Mesenteric fat pad (tissue), 1 donor: ENCODE measurements at regions not wholly inside any gene's neighbourhood (a gene's known extent, or its start where the extent isn't known, plus 50 kb on each side); places are given as distances from the start of the nearest gene placed in this dataset.
"Not testable (repeated sequence)": the region's sequence is repeated elsewhere in the genome, so short reads cannot be mapped to it uniquely, and the experiment has no call there.

ENCODE experiments used
- DNase-seq: peaks from one replicate; pipeline ENCODE4 v3.0.0-alpha.2; 2020; ENCODE audit warnings: low spot score
- donor health status: DM: yes; HTN: yes; CAD: no.

DNA sequence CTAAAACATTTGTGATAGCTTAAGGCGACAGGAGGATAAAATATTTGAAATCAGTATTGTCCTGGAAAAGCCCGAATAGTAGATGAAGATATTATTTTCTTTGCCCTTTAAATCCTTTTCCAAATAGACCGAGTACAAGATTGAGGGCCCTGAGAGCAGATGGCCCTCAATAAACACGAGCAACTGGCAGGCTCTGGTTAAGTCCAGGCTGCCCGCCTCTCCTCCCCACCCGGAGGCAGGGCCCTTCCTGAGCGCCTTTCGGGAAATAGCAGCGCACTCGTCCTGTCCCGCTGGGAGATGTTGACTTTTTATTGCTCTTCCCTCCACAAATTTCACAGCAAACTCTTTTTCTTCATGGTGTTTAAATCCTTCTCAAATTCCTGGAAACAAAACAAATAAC lies 50.8 kb upstream of the MAX start:
- no peak for DNase-seq

DNA sequence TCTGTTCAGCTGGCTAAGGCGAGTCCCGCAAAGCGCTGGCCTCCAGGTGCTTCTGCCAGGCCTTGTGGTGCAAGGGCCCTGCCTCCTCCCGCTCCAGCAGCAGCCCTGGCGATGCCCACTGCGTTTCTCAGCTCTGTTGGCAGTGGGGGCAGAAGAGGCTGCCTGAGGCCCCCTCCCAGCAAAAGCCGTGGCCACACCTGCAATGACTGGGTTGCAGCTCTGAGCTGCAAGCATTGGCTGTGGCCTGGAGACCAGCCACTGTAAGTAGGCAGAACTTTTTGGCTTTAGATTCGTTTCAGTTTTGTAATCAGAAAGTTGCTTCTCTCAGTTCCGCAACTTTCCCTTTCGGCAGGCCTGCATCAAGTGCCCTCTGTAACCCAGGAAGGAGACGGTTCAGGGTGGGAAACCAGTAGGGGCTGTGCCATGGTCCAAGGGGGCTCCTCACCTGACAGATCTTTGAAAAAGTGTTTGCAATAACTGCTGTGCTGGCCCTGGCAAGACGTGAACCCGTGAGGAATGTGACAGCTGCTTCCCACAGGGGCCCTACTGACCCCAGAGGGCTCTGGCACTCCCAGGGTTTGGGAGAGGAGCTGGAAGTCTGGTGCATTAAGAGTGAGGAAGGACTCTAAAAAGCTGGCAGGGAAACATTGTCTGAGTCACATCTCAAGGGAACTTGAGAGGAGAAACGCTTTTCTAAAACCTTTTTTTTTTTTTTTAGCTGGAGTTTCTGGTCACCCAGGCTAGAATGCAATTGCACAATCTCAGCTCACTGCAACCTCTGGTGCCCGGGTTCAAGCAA lies 54.5 kb upstream of the MAX start:
- DNase-seq: no peak

DNA sequence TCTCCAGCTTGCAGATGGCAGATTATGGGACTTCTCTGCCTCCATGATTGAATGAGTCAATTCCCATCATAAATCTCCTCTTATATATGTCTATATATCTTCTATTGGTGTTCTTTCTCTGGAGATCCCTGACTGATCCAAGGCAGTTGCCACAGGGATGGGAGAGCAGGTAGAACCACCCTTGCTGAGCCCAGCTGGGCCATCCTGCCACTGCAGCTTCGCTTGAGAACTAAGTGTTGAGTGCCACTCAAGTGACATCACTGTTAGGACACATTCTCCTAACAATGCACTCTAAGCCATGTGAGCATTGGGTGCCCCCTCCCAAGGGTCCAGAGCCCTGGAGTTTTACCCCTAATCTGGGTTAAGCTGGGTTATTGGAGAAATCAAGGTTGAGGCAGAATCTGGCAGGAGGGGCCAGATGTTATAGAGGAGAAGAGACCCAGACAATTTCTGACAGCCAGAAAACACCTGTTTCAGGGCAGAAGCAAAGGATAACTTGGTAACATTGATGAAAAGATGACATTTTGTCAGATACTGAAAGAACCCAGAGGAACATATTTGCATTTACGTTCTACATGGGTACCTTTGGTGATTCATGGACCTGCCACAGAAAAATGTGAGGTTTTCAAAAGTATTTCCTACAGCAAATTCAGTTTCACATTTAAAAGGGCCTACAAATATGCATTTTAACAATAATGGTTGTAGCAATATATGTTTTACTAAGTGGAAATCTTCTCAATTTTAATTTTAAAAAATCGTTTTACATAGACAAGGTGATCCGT lies 57.2 kb upstream of the MAX start:
- DNase-seq: no peak

DNA sequence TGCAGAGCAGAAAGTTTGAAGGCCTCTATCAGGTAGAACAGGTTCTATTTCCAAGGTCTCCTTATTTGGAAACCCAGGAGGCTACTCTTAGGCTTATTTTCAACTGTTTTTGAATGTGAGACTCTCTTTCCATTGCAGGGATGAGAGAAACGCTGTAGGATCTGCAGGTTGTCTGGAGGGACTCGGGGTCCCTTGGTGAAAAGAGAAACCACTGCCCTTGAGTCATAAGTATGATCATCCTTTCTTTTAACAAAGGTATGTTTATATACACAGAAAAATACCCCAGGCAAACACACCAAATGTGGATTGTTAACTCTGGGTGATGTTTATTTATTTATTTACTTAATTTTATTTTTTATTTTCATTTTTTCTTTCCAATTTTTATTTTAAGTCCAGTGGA lies 57.8 kb upstream of the MAX start:
- no peak for DNase-seq

DNA sequence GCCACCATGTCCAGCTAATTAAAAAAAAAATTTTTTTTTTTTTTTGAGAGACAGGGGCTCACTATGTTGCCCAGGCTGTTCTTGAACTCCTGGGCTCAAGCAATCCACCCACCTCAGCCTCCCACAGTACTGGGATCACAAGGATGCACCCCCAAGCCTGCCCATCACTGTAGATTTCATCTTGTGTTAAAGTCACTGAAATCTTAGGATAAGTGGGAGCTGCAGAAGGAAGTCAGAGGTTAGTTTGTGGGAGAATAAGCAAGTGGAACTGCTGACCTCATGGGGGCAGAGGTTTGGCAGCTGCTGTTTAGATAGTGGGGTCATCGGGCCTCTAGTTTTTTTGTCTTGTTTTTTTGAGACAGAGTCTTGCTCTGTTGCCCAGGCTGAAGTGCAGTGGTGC lies 59.7 kb upstream of the MAX start:
- no peak for DNase-seq

DNA sequence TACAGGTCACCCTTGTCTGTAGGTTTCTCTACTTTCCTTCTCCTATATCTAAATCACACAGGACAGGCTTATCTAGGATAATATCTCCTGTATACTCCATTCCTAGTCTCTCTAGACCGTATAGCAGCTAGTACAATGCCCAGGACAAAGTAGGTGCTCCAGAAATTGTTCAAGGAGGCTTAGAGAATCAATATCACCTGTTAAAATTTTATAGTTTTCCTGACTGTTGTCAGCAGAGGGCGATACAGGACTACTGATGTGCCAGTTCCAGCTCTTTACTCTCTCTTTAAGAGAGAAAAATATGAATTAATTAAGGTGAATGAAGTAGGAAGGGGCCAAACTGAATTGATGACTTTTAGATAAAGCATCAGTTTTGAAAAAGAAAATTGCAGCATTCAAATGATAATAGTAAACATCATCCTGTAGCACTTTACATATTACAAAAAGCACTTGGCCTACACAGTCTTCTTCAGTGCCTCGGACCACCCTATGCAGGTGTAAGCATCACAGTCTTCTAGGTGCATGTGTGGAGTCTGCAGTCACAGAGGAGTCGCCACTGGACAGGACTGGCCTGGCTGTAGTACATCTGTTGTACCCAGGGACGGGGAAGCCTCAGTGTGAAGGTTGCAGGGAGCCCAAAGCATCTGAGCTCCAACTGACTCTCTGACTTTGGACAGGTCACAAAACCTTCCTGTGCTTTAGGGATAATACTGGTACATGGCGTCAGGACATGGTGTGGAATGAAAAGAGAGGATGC lies 61.9 kb upstream of the MAX start:
- DNase-seq: no peak

DNA sequence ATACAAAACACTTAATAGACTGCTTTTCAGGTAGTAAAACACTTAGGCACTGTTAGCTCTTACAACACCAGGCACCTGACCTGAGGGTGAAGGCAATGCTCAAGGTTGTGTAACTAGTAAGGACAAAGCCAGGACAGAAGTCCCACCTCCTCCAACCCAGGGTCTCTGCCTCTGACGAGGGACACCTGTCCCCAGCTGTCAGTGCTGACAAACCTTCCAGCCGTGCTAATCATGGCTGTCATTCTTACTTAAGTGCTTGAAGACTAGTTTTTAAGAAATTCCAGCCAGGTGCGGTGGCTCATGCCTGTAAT lies 62.5 kb upstream of the MAX start:
- DNase-seq: no peak

DNA sequence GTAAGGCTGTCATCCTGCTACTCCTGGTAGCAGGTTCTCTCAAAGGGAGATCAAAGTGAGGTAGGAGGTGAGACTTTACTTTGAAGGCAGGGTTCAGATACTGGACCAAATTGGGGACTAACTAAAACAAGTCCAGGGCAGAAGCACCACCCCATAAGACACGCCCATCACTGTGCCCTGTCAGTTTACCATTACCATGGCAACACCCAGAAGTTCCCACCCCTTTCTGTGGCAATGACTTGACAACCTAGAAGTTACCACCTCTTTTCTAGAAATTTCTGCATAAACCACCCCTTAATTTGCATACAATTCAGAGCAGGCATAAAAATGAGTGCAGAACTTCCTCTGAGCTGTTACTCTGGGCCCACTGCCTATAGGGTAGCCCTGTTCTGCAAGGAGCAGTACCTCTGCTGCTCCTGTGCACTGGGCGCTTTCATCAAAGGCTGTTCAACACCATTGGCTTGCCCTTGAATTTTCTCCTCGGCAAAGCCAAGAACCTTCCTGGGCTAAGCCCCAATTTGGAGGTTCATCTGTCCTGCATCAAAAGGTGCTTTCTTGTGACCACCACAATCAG lies 64.8 kb upstream of the MAX start:
- no peak for DNase-seq

DNA sequence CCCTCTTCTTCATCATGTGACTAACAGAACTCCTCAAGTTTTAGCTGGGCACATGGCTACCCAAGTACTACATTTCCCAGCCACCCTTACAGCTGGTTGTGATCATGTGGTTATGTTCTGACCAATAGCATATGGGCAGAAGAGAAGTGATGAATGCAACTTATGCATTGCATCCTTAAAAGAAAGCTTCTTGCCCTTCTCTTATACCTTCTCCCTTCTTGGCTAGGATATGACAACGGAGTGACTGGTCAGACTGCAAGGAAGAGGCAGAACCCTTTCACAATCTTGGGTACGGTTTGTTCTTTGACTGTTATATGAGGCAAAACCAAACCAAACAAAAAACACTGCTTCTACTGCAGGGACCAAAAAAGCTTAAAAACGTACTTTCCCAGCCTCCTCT lies 66.5 kb upstream of the MAX start:
- DNase-seq: no peak

DNA sequence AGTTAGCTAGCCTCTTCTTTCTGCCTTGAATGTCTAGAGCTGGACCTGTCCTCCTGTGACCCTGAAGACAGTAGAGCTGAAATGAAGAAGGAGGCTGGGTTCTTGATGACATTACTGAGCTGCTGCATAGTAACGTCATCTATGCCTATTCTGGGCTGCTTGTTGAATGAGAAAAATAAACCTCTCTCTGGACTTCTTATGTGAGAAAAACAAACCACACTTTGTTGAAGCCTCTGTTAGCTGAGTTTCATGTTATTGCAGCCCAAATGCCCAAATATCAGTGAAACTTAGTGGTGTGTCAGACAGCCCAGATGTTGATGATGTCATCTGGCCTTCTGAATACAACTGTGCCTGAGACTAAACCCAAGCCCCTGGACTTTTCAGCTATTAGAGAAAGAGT lies 67.0 kb upstream of the MAX start:
- DNase-seq: no peak

DNA sequence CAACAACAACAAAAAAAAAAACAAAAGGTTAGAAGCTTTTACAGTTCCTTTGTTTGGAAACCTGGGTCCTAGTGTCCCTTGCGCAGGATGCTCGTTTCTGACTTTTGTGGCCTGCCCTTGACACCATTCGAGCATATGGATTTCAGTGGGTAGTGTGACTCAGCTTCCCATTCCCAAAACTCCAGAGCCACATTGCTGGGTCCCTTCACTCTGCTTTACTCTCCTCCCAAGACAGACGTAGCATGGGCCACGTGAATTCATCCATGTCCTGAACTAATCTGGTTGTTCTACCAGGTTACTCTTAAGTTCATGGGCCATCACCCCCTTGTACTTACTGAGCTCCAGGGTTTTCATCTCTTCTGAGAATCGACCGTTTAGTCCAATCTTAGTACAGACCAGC lies 68.0 kb upstream of the MAX start:
- DNase-seq: no peak

DNA sequence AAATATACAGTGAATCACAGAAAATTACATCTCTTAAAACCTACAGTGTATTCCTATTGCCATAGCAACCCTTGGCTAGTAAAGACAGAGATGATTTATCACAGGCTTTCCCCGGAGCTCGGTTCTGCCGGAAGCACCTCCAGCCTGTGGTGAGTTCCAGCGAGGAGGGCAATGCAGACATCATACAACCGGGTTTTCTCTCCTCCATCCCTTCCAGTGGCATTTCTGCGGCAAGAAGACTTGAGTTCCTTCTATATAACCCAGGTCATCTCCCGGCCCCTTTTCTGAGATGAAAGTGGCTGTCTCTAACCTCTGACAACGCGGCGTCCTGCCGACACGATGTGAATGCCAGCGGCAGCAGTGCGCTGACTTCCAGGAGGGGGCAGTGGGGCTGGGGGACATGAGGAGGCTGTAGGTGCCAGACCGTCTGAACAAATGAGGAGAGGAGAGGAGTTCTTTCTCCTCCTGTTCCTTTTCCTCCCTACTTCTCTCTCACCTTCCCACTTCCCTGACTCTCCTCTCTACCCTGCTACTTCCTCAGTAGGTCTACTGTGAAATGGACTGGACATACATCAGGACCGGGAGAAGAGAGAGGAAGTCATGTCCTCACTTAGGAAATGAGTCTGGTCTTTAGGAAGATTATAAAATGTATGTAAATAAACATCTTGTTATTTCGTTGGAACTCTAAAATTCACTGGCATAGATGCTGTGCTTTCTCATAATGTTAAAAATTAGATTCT lies 68.6 kb upstream of the MAX start:
- DNase-seq: no peak

DNA sequence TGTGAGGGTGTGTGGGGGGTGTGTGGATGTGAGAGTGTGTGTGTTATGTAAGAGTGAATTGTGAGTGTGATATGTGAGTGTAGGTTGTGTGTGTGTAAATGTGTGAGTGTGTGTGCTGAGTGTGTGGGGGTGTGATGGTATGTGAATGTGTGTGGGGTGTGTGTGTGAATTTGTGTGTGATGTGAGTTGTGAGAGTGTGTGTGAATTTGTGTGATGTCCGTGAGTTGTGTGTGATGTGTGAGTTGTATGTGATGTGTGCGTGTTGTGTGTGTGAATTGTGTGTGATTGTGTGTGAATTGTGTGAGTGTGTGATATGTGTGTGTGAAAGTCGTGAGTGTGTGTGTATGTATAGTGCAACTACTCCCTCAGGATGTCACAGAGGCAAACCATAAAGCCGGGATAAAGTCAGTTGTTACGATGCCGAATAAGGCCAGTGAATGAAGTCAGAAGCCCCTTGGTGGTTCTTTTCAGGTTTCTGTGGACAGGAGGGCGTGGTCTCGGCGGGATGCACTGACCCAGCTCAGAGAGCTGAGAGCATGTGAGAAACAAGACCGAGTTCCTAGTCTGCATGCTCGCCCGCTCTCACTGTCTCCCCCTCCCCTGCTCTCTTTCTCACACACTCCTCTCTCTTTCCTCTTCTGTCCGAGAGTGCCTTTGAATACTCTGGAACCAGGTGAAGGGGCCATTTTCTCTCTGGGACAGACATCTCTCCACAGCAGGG lies 71.8 kb upstream of the MAX start:
- DNase-seq: no peak

DNA sequence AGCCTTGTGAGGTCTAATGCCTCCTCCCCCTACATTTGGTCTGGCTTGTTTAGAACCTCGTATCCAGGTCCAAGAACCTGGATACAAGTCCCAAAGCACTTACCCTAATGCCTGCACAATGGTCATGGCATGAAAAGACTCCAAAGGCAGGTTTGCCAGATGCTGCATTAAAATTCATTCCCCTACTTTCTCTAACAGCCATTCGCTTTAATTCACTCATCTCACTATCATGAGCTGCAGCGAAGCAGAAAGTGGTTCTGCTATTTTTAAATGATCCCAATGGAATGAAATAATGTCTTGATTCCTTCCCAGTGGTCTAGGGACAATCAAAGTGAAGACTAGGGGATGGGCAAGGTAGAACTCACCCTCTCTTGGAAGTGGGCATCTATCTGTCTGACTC lies 72.5 kb upstream of the MAX start:
- no peak for DNase-seq

DNA sequence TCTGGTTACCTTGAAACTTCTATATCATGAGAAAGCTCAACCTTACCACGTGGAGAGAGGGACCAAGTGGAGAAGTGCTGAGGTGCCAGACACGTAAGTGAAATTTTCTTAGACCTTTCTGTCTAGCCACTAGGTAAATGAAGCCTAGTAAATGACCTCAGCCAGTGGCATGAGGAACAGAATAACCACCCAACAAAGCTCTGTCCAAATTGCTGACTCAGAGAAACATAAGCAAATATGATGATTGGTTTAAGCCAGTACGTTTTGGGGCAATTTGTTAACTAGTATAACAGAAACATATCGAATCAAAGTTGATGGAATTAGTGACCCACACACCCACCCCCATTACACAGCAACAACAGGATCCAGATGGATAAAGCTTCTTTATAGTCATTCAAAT lies 75.2 kb upstream of the MAX start:
- no peak for DNase-seq

DNA sequence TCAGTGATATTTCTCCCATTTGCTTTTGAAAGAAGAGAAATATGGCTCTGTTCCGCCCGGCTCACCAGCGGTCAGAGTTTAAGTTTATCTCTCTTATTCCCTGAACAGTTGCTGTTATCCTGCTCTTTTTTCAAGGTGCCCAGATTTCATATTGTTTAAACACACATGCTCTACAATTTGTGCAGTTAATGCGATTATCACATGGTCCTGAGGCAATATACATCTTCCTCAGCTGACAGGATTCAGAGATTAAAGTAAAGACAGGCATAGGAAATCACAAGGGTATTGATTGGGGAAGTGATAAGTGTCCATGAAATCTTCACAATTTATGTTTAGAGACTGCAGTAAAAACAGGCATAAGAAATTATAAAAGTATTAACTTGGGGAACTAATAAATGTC lies 76.9 kb upstream of the MAX start:
- DNase-seq: not testable (repeated sequence)

DNA sequence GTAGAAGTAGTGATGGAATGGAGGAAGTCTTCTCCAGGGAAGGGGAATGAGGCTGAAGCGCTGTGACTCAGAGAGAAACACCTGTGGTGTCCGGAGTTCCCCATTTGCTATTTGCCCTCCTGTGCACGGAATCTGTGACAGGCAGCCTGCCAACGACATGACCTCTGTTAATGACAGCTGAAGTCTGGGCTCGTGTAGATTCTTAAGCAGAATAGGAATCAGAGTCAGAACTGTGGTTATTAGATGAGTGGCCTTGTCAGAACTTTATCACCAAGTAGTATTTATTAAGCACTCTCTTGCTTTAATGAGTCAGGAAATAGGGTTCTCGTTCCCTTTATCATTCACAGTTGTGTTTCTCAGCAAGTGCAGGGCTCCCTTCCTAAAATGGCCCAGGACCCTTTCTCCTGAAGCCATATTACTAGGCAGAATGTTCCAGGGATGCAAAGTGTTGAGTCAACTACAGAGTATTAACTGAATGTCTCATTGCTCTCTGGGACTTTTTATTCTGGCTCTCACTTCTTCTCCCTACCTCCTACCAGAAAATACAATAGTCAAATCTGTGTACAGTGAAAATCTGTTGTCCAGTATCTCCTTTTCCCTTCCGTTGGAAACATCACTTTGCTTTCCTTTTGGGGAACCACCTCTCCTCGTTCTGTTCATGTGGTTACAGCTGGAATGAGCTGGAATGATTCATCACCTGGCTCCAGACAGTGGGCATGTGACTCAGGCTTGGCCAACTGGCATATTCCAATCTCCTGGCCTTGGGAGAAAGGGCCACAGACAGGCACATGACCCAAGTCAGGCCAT lies 77.8 kb upstream of the MAX start:
- DNase-seq: no peak

DNA sequence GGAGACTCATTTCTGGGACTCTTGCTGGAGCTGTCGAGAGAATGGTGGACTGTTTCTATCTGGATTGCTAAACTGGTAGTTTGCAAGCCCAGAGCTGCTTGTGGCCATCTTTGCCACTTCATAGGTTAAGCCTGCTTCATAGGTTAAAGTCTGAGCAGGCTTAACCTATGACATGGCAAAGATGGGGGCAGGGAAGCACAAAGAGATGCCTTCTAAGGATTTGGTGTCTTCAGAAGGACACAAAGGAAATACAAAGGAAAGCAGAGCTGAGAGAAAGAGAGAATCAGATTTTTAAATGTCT lies 78.4 kb upstream of the MAX start:
- DNase-seq: no peak

DNA sequence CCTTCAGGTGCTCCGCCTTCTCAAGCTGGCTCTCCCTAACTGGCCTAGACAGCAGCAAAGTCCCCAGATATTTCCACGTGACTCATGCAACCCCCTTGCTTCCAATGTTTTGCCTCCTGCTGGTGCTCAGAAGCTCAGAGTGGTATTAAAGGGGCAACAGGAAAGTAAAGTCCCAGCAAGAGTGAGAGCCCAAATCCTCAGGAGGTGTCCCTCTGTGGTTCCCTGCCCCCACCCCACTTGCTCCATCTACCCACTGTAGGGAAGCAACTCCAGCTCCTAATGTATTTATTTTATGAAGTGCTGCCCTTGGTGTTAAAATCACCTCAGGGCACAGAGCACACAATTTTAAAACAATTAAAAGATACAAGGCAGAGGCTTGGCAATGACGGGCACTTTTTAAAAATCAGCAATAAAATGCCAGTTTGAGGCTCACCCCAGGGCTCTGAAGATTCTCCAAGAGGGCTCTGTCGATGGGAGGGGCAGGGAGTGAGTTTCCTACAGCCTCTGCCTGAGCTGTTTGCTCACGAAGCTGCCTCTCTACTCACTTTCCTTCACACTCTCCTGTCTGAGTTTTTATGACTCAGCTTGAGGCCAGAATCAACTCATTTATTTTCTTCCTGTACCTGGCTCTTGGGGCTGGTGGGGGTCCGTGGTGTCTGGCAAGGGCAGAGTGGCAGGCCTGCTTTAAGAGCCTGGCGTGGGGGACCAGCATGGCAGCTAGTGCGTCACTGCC lies 81.9 kb upstream of the MAX start:
- DNase-seq: no peak
